GM21619 (cell line): ENCODE measurements at regions not wholly inside any gene's neighbourhood (a gene's known extent, or its start where the extent isn't known, plus 50 kb on each side); places are given as distances from the start of the nearest gene placed in this dataset.
"Not testable (repeated sequence)": the region's sequence is repeated elsewhere in the genome, so short reads cannot be mapped to it uniquely, and the experiment has no call there.

Experiments
- ATAC-seq: cut with Tn5 transposase; IDR thresholded peaks from one replicate; pipeline ENCODE4 v1.9.1; 2021; ENCODE audit not compliant: unreplicated experiment

DNA sequence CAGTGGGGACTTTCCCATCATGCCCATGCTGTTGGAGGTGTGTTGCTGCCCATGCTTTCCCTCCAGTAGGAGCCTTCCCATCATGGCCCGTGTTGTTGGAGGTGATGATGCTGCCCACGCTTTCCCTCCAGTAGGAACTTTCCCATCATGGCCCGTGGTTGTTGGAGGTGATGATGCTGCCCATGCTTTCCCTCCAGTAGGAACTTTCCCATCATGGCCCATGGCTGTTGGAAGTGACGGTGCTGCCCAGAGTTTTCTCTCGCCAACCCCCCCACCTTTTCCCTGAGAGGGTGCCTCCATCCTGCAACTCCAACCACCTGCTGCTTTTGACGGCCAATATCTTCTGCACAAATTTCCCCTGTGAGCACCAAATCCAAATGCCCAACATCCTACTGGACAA, 205.7 kb downstream of the TOMM20 start:
- ATAC-seq = no peak

DNA sequence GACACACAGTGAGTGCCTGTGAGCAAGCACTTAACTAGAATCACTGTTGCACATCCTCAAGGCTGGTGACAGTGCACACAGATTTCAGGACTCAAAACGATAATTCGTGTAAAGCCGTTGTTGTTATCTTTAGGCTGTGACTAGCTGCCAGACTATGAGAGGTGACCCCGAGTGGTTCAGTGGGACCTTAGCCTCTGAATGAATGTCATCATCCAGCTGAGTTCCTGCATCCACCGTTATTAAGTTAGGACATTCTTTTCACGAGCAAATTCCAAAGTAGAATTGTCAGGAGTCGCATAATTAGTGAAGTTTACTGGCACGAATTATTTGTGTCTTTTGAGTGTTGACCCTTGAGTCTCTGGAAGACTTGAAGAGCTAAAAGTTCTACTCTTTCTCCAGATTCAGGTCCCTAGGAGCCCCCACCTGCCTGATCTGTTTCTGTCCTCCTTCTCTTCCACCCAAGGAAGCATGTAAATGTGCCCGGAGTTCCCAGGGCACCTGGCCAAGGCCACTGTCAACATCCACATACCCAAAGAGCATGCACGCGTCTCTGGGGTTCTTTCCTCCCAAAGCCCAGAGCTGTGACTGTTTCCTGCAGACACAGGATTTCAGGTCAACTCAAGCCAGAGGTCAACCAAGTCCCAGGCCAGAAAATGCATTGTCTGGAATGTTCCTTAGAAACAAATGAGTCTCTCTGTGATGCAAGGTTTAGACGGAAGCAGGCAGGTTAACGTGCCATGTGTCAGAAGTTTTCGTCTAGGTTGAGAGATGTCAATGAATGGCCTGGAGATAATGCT, 207.2 kb downstream of the TOMM20 start:
- ATAC-seq = no peak

DNA sequence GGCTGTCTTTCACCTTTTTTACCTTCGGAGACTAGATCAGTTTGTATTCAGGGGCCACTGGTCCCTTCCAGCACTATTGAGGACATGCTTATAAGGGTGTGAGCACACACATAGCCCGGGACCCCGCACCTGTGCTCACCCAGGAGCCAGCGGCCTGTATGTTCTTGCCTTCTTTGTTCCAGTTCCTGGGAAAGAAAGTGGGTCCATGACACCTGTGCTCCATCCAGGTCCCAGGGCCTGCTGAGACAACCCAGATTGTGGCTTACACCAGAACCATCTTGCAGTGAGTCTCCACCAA, 207.8 kb downstream of the TOMM20 start:
- ATAC-seq = no peak

DNA sequence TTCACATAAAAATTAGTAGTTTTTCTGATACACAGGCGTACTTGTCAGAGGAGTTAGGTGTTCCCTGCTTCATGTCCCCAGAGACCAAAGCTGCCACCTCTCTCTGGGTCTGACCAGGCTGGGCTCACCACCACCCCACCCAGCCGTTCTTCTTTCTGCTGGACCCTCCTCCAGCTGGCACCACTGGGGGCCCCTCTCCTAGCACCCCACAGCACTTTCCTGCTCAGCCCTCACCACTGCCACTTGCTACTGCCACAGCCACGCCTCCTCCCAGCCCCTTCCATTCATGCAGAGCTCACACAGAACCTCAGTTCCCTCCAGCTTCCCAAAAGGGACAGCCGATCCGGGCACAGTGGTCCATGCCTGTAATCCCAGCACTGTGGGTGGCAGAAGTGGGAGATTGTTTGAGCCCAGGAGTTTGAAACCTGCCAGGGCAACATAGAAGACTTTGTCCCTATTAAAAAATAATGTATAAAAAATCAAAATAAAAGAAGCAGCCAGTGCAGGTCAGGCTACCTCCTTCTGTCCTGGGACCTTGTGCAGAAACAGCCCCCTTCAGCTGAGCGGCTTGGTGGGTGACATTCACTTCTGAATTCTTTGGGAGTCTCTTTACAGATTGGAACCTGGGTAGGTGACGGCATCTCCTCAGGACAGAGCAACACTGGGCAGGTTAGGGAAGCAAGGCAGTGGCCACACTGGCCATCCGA, 208.3 kb downstream of the TOMM20 start:
- ATAC-seq = no peak

DNA sequence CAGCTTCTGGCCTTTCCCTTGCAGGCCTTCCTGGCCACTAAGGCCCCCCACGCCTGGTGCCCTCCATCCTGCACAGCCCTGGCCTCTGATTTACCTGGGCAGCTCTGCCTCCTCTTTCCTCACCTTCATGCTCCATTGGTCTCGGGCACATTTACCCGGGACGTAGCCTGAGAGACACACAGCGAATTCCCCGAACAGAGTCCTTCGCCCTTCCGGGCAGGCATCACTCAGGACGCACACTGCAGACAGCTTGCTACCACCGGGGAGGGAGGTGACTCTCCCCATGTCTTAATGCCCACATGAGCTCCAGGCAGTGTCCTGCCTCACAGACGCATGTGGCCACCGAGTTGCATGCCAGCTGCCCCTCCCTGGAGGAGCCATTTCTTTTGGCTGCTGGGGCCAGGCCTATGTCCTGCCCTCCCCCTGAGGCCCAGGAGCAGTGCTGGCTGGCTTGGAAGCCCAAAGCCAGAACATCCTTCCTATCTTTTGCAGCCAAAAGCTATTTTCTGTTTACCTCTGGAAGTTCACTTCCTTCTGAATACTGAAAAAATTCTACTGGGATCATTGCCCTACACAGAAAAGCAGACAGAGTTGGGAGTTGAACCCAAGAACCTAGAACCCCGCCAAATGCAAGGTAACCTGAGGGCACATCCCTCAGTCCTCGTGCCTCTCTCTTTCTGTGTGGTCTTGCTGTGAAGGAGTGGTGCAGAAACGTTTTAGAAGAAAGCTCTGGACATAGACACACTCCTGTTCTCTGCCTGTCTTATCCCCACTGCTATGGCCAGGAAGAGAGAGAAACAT, 209.5 kb downstream of the TOMM20 start:
- no peak for ATAC-seq

DNA sequence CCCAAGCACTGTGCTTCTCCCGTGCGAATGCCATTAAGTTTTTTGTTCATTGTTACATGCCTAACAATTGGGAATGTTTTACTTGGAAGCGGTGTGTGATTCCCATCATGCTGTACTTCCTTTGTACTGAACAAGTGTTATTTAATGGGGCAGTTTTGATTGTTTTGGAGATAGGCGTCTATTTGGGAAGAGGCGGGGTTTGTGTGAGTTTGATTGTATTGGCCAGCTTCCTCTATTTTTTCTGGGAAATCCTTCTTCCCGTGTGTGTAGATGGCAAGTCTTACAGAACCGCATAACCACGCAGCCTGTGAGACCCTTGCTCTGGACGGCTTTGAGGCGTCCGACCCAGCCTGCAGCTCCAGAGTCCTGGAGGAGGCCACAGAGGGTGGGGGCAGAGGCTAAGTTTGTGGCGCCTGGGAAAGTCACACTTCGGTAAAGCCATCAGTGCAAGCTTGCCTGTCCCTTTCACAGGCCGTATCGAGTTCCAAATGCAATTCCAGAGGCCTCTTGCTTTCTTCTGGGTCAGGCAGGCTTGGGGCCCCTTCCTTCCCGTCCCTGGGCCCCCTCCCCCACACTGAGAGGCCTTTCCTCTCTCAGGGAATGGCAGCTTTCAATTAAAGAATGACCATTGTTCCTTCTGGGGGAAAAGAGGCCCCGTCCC, 210.3 kb downstream of the TOMM20 start:
- no peak for ATAC-seq

DNA sequence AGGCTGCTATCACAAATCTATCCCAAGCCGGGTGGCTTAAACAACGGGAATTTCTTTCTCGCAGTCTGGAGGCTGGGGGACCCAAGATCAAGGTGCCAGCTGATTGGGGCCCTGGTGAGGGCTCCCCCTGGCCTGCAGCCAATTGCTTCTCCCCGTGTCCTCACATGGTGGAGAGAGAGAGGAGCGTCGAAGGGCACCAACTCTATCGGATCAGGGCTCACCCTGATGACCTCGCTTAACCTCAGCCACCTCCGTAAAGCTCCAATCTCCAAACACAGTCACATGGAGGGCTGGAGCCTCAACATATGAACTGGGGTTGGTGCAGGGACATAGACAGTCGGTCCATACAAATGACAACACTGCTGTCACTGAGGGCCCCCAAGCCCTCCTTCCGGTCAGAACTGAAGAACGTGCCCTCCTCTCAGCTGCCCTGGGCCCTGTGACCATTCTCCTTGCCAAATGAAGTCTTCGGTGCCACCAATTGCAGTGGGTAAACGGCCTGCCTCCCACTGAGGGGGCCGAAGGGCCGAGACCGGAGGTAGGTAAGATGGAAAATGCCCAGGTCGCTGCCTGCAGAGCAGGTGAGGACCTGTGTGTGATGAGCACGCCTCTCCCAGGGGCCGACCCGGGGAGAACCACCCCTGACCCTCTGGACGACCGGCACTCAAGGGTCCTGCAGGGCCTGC, 211.0 kb downstream of the TOMM20 start:
- ATAC-seq = no peak

DNA sequence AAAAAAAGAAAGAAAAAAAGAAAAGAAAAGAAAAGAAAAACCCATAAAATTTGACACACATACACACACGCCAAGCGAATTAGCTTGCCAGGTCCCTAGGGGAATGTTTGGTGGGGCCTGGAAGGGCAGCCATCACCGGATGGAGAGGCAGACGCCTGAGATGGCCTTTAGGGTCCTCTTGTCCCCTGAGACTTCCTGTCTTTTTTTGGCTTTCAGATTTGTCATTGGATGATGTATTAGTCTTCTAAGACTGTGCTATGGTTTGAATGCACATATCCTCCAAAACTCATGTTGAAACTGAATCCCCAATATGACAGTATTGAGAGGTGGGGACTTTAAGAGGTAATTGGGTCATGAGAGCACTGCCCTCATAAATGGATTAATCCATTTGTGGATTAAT, 211.8 kb downstream of the TOMM20 start:
- ATAC-seq = no peak

DNA sequence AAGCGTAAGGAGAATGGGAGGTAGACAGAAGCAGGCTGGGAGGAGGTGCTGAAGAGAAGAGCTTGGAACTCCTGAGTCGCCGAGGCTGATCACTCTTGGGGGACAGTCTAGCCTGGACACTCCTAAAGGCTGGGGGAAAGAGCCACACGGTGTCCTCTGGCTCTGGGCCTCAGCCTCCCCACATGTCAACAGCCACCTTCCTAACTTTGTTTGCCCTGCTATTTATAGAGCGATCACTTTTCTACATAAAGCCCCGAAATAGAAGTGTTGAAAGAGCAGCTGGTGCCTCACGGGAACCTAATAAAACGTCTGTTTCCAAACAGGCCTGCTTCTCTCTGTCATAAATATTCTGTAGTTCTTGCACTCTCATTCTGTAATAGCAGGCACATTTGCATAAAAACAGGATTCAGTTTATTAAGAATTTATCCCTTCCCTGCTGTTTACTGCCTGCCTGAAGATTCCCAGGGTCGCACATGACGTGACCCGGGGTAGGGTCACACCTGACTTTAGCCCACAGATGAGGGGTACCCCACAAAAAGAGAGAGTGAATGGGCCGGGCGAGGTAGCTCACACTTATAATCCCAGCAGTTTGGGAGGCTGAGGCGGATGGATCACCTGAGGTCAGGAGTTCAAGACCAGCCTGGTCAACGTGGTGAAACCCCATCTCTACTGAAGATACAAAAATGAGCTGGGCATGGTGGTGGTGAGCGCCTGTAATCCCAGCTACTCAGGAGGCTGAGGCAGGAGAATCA, 212.5 kb downstream of the TOMM20 start:
- no peak for ATAC-seq

DNA sequence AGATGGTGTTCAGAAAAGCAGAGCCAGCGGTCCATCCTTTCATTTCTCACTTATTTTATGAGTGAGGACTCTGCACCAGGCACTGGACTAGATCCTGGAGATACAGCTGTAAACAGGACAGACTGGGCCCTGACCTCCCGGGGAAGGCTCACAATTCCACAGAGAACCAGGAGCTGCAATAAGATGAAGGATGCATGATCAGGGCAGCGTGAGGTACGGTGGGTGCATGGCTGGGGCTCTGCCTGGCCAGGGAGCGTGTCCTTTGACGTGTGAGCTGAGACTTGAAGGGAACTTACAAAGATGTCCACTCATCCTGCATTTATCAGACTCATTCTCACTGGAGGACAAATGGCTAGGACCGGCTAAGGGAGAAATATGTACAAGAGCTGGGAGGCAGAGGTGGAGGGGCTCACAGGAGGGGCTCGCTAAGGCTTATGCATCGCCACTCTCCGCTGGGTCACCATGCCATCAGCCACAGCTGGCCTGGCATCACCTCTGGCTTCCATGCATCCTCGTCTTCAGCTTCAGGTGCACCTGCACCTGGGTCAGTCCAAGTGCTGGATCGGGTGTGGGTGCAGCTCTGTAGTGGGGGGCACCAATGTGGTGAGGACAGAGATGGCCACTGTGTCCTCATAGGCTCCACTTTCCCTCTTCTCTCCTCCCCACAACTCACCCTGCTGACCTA, 213.9 kb downstream of the TOMM20 start:
- no peak for ATAC-seq

DNA sequence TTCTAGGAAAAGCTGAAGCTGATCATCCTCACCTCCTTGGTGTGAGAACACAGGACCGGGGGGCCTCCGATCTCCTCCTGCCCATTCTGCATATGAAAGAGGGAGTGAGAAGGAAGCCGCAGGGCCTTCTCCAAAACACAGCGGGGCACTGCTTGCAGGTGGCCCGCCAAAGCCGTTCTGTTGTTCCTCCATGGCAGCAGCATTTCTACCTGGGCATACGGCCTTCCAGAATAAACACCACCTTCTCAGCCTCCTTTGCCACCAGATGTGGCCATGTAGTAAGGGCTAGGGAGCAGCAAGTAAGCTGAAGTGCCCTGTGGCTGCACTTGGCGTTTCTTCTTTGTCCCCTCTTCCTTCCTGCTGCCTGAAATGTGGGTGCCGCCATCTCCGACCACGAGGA, 214.9 kb downstream of the TOMM20 start:
- ATAC-seq = no peak

DNA sequence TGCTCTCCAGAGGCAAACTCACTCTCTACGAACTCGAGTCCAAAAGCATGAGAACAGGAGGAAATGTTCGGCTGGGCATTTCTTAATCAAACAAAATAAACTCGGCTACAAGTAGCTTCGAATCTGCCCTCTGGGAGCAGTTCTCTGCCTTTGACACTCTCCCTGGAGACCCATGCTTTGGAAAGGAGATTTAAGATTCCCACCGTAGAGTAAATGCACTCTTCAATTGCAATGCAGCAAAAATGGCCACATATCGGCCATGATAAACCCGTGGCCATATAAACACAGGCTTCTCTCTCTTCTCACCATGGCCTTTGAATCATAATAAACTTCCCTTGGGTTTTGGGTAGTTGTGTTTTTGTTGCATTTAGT, 215.4 kb downstream of the TOMM20 start:
- ATAC-seq = no peak

DNA sequence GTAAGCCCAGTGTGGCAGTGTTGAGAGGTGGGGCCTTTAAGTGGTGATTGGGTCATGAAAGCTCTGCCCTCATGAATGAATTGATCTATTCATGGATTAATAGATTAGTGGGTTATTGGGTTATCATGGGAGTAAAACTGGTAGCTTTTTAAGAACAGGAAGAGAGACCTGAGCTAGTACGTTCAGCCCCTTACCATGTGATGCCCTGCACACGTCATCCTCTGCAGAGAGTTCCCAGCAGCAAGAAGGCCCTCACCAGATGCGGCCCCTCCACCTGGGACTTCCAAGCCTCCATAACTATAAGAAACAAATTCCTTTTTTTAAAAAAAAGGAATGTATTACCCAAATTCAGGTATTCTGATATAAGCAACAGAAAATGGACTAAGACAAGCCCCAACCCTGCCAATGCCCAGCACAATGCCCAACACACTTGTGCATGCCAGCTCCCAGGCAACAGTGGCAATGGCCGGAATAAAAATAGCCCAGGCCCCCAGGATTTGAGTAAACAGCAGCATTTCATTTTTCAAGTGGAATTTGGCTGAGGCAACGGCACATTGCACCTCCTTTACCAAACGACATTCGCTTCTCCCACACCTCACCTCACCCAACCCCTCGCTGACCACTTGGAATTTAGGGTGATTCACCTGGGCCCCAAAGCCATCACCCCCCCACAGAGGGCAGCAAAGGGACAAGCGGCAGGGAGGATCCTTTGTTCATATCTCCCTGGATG, 215.9 kb downstream of the TOMM20 start:
- ATAC-seq = no peak

DNA sequence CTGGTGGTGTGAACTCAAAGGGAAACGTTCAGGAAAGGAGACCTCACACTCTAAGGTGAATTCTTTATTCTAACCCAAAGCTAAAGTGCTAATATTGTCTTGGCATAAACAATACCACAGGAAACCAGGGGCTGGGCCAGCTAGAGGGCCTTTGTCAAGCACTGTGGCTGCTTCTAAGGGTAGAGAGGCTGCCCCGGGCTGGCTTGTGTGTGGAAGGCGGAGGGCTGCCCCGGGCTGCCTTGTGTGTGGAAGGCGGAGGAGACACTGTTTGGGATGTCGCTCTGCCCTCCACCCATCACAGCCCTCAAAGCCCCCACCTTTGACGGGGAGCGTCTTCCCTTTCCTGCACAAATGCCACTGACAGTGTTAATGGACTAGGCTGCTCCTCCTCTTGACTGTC, 216.8 kb downstream of the TOMM20 start:
- no peak for ATAC-seq

DNA sequence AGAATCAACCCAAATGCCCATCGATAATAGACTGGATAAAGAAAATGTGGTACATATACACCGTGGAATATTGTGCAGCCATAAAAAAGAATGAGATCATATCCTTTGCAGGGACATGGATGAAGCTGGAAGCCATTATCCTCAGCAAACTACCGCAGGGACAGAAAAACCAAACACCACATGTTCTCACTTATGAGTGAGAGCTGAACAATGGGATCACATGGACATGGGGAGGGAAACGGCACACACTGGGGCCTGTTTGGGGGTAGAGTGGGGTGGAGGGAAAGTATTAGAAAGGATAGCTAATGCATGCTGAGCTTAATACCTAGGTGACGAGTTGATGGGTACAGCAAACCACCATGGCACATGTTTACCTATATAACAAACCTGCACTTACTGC, 217.5 kb downstream of the TOMM20 start:
- not testable (repeated sequence) for ATAC-seq

DNA sequence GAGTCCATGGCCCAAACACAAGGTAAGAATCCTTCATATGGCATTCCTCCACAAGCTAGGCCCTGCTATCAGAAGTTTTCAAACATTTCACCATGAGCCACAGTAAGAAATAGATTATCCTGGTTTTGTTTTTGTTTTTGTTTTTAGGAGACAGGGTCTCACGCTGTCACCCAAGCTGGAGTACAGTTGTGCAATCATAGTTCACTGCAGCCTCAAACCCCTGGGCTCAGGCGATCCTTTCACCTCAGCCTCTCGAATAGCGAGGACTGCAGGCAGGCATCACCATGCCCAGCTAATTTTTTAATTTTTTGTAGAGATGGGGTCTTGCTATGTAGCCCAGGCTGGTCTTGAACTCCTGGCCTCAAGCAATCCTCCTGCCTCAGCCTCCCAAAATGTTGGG, 218.8 kb downstream of the TOMM20 start:
- ATAC-seq = no peak

DNA sequence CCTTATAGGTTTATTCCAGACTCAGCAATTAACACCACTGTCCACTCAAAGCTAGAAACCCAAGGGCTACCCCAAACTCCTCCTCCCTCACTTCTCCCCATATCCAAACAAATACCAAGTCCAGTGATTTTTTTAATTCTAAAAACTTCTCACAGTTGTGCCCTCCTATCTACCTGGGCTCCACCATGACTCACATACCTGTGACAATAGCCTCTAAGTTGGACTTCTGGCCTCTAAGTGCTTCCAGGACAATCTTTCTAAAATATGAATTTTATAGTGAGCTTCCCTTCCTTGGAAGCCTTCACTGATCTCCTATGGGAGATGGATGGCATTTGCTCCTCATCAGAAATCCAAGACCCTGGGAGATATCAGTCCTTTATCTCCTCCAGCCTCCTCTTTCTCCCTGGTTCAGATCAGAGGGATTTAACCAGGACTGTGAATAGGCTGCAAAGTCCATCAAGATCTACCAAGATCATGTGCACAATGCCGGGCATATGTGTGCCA, 219.3 kb downstream of the TOMM20 start:
- no peak for ATAC-seq

DNA sequence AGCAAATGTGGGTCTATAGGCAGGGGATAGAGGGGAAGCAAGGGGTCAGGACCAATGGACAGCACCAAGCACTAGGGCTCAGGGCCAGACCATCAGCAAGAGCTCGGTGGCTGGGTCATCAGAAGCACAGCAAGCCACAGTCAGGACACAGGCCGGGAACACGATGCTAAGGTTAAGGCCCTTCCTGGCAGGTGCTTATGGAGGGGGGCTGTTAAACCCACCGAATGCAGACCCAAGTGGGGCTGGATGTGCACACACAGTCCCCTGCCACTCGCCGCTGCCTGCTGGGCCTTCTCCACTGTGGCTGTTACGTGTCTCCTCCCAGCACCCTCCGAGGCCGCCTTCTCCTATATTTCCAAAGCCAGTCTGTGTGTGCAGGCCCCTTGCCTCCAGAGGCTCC, 220.1 kb downstream of the TOMM20 start:
- ATAC-seq = no peak

DNA sequence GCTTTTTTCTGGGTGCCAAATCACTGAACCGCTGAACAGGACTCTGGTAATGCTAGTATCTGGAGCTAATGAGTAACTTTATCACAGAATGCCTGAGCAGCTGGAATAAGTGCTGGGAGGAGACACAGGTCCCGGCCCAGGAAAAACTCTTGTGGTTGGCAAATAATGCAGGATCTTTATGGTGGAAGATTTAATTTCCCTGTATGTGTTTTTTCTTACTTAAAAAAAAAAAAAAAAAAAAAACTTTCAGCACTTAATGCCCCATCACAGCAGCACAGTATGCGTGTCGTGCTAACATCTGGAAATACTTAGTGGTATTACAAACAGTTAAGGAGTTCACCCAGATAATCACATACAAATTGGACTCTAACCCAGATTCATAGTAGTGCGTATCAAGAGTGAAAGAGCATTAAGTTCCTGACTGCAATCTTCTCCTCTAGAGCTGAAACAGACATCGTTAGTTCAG, 220.7 kb downstream of the TOMM20 start:
- ATAC-seq = no peak
